Adrenal gland (tissue), 5 donors: ENCODE measurements at regions not wholly inside any gene's neighbourhood (a gene's known extent, or its start where the extent isn't known, plus 50 kb on each side); places are given as distances from the start of the nearest gene placed in this dataset.

Experiments
- POLR2A ChIP-seq, 2 donors: fragments of 450-650 bp; IDR thresholded peaks; one replicate each; pipeline ENCODE4 v1.6.1; 2017; ENCODE audit warnings: antibody characterized with exemption in 2 of 2, mild to moderate bottlenecking in 2 of 2, moderate library complexity in 1 of 2
- TF ChIP-seq, protein P1 (sequence below), 6 experiments: fragments of 450-650 bp in 4 of 6; fragments of 200-600 bp in 2 of 6; sonication (generic) in 1 of 6; IDR thresholded peaks; 1 replicate in 5 of 6; 2 replicates in 1 of 6; pipeline versions ENCODE4 v1.5.1 to v1.8.0; 2016 to 2021; ENCODE audit warnings: antibody characterized with exemption in 6 of 6, mild to moderate bottlenecking in 2 of 6, moderate library complexity in 1 of 6
- donor health status: DM: no; HTN: no; CAD: no.

GRCh38 chr1:61606448-61607312, 118.3 kb downstream of the TM2D1 start:
- no peak for TF ChIP-seq POLR2A (IDR thresholded peaks at IDR 0.05)
- TF ChIP-seq, protein P1, sequence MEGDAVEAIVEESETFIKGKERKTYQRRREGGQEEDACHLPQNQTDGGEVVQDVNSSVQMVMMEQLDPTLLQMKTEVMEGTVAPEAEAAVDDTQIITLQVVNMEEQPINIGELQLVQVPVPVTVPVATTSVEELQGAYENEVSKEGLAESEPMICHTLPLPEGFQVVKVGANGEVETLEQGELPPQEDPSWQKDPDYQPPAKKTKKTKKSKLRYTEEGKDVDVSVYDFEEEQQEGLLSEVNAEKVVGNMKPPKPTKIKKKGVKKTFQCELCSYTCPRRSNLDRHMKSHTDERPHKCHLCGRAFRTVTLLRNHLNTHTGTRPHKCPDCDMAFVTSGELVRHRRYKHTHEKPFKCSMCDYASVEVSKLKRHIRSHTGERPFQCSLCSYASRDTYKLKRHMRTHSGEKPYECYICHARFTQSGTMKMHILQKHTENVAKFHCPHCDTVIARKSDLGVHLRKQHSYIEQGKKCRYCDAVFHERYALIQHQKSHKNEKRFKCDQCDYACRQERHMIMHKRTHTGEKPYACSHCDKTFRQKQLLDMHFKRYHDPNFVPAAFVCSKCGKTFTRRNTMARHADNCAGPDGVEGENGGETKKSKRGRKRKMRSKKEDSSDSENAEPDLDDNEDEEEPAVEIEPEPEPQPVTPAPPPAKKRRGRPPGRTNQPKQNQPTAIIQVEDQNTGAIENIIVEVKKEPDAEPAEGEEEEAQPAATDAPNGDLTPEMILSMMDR (IDR thresholded peaks at IDR 0.05) = no peak
